Prostate gland (tissue), 2 donors: ENCODE measurements at regions not wholly inside any gene's neighbourhood (a gene's known extent, or its start where the extent isn't known, plus 50 kb on each side); places are given as distances from the start of the nearest gene placed in this dataset.

Experiments
- POLR2A ChIP-seq: fragments of 450-650 bp; IDR thresholded peaks from one replicate; pipeline ENCODE4 v1.6.1; 2016; ENCODE audit warnings: antibody characterized with exemption, mild to moderate bottlenecking
- POLR2AphosphoS5 ChIP-seq: sonication (generic); formaldehyde crosslinking; IDR thresholded peaks from one replicate; pipeline ENCODE4 v1.6.1; 2017; ENCODE audit warnings: antibody characterized with exemption
- TF ChIP-seq, protein P1 (sequence below), 4 experiments: fragments of 200-600 bp in 2 of 4; fragments of 450-650 bp in 2 of 4; sonication (generic) in 2 of 4; IDR thresholded peaks; 1 replicate in 3 of 4; 2 replicates in 1 of 4; pipeline ENCODE4 v1.5.1; 2016 to 2019; ENCODE audit warnings: antibody characterized with exemption in 4 of 4, mild to moderate bottlenecking in 2 of 4, moderate library complexity in 2 of 4

DNA sequence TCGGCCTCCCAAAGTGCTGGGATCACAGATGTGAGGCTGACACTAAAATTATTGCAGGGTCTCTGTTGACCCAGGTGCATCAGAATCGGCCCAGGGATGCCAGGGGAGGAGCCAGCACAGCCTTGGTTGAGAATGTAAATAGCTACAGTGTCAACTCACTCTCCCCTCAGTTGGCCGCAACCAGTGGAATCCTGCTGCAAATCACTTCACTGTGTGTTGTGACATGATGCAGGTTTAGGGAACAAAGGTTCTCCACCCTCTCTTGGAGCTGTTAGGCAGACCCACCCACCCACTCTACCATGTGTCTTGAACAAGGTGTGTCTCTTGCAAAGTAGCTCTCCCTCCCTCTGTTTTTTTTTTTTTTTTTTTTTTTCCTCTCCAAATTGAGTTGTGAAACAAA is 60.5 kb upstream of the SOD1 start:
- TF ChIP-seq, protein P1, sequence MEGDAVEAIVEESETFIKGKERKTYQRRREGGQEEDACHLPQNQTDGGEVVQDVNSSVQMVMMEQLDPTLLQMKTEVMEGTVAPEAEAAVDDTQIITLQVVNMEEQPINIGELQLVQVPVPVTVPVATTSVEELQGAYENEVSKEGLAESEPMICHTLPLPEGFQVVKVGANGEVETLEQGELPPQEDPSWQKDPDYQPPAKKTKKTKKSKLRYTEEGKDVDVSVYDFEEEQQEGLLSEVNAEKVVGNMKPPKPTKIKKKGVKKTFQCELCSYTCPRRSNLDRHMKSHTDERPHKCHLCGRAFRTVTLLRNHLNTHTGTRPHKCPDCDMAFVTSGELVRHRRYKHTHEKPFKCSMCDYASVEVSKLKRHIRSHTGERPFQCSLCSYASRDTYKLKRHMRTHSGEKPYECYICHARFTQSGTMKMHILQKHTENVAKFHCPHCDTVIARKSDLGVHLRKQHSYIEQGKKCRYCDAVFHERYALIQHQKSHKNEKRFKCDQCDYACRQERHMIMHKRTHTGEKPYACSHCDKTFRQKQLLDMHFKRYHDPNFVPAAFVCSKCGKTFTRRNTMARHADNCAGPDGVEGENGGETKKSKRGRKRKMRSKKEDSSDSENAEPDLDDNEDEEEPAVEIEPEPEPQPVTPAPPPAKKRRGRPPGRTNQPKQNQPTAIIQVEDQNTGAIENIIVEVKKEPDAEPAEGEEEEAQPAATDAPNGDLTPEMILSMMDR (IDR thresholded peaks at IDR 0.05), result no peak
- TF ChIP-seq POLR2A, result no peak
- TF ChIP-seq POLR2AphosphoS5, result no peak
